GM12878 (cell line): ENCODE measurements at regions not wholly inside any gene's neighbourhood (a gene's known extent, or its start where the extent isn't known, plus 50 kb on each side); places are given as distances from the start of the nearest gene placed in this dataset.

ENCODE experiments used
- ATAC-seq: fragments of 200-7000 bp; cut with Tn5 transposase; 3 replicates; pipeline ENCODE4 v1.9.1; 2020; ENCODE audit warnings: mild to moderate bottlenecking, moderate library complexity
- BruUV-seq: library from RNA; stranded (reverse); fragments of 400-500 nt; replicated peaks from 2 replicates; lab custom pipeline; 2021; lab: Mats Ljungman, UMichigan
- CTCF ChIA-PET: fragments of 300-600 bp; sonication (Branson Sonifier 250); formaldehyde crosslinking; extraction: SDS; loops from one replicate; lab custom pipeline; 2021; ENCODE audit warnings: inconsistent platforms; lab: Yijun Ruan, JAX
- POLR2A ChIA-PET: fragments of 350-600 bp; formaldehyde crosslinking; extraction: SDS; loops from one replicate; lab custom pipeline; 2021; ENCODE audit warnings: inconsistent platforms; lab: Charles Lee
- RAD21 ChIA-PET: fragments of 300-600 bp; sonication (Branson Sonifier 250); formaldehyde crosslinking; loops from one replicate; lab custom pipeline; 2023; ENCODE audit warnings: antibody characterized with exemption; ENCODE audit not compliant: unreplicated experiment; lab: Charles Lee
- SMC1A ChIA-PET: fragments of 300-600 bp; sonication (Branson Sonifier 250); formaldehyde crosslinking; loops from one replicate; lab custom pipeline; 2023; ENCODE audit not compliant: unreplicated experiment, uncharacterized antibody; lab: Charles Lee
- DNase-seq: peaks from one replicate; pipeline ENCODE4 v3.0.0-alpha.2; 2011; ENCODE audit warnings: low read depth, low spot score
- FAIRE-seq: peaks from 3 replicates; lab custom pipeline; 2011; peaks lifted over from hg19 to GRCh38; lab: Jason Lieb, UNC
- H2AFZ ChIP-seq: 2 replicates; pipeline ENCODE4 v1.6.0; 2011; ENCODE audit warnings: low read depth, low read length, control low read depth; ENCODE audit not compliant: control insufficient read depth
- H3K27ac ChIP-seq: 2 replicates; pipeline ENCODE4 v1.5.1; 2011; ENCODE audit warnings: control low read depth; ENCODE audit not compliant: control insufficient read depth, insufficient read depth
- H3K27me3 ChIP-seq, 2 experiments: replicated peaks in 1 of 2; 2 replicates each; pipeline versions ENCODE4 v1.6.0 to v1.6.1; 2011; ENCODE audit warnings: low read length in 1 of 2; ENCODE audit not compliant: control insufficient read depth in 2 of 2, insufficient read depth in 2 of 2
- H3K36me3 ChIP-seq, 2 experiments: 2 replicates each; pipeline ENCODE4 v1.5.1; 2011; ENCODE audit warnings: low read length in 1 of 2; ENCODE audit not compliant: control insufficient read depth in 2 of 2, insufficient read depth in 2 of 2
- H3K4me1 ChIP-seq: 2 replicates; pipeline ENCODE4 v1.6.1; 2011; ENCODE audit warnings: mild to moderate bottlenecking, low read length, moderate library complexity, mixed read lengths; ENCODE audit not compliant: control insufficient read depth, insufficient read depth
- H3K4me2 ChIP-seq: 2 replicates; pipeline ENCODE4 v1.6.0; 2011; ENCODE audit warnings: control low read depth; ENCODE audit not compliant: control insufficient read depth, insufficient read depth
- H3K4me3 ChIP-seq: fragments of 200-600 bp; sonication (generic); 2 replicates; pipeline ENCODE4 v1.5.1; 2016
- H3K79me2 ChIP-seq: 2 replicates; pipeline ENCODE4 v1.6.0; 2011; ENCODE audit warnings: low read length; ENCODE audit not compliant: control insufficient read depth, insufficient read depth
- H3K9ac ChIP-seq: 2 replicates; pipeline ENCODE4 v1.8.0; 2011; ENCODE audit warnings: low read length, control low read depth, mixed read lengths; ENCODE audit not compliant: control insufficient read depth, insufficient read depth
- H3K9me3 ChIP-seq: replicated peaks from 3 replicates; pipeline ENCODE4 v1.5.1; 2011; ENCODE audit warnings: mild to moderate bottlenecking, low read length; ENCODE audit not compliant: control insufficient read depth, insufficient read depth
- H4K20me1 ChIP-seq: 2 replicates; pipeline ENCODE4 v1.6.0; 2011; ENCODE audit not compliant: control insufficient read depth, insufficient read depth
- CREB1 ChIP-seq: IDR thresholded peaks from 2 replicates; pipeline ENCODE4 v1.6.1; 2012; ENCODE audit warnings: low read depth, mild to moderate bottlenecking, inconsistent platforms
- FOS ChIP-seq: IDR thresholded peaks from 3 replicates; pipeline ENCODE4 v1.6.1; 2011; ENCODE audit warnings: borderline replicate concordance; ENCODE audit not compliant: insufficient read length; ENCODE audit errors: extremely low read depth
- FOXK2 ChIP-seq: fragments of 450-650 bp; IDR thresholded peaks from 2 replicates; pipeline ENCODE4 v1.6.1; 2017; ENCODE audit warnings: mild to moderate bottlenecking, moderate library complexity
- JUNB ChIP-seq: IDR thresholded peaks from 2 replicates; pipeline ENCODE4 v1.6.1; 2016; ENCODE audit warnings: antibody characterized with exemption, mild to moderate bottlenecking
- JUND ChIP-seq: IDR thresholded peaks from 2 replicates; pipeline ENCODE4 v1.6.1; 2012; ENCODE audit warnings: low read depth, mild to moderate bottlenecking, low read length, improper control_type of control experiment, moderate library complexity
- LARP7 ChIP-seq: fragments of 450-650 bp; IDR thresholded peaks from 2 replicates; pipeline ENCODE4 v1.6.1; 2017; ENCODE audit warnings: mild to moderate bottlenecking
- NRF1 ChIP-seq: conservative IDR thresholded peaks from 2 replicates; pipeline ENCODE4 v1.6.1; 2011; ENCODE audit warnings: mild to moderate bottlenecking, low read depth, low read length, improper control_type of control experiment
- PAX5 ChIP-seq: IDR thresholded peaks from 2 replicates; pipeline ENCODE4 v1.6.1; 2011; ENCODE audit warnings: low read depth, low read length, borderline replicate concordance
- POU2F2 ChIP-seq: IDR thresholded peaks from 3 replicates; pipeline ENCODE4 v1.6.1; 2011; ENCODE audit warnings: low read depth, mild to moderate bottlenecking, low read length, borderline replicate concordance
- SUZ12 ChIP-seq: fragments of 200-600 bp; sonication (generic); IDR thresholded peaks from one replicate; pipeline ENCODE4 v1.6.1; 2018; ENCODE audit warnings: antibody characterized with exemption, mild to moderate bottlenecking; ENCODE audit not compliant: unreplicated experiment
- TARDBP ChIP-seq: IDR thresholded peaks from 2 replicates; pipeline ENCODE4 v1.6.1; 2016; ENCODE audit warnings: borderline replicate concordance
- TBL1XR1 ChIP-seq: IDR thresholded peaks from 2 replicates; pipeline ENCODE4 v1.6.1; 2012; ENCODE audit warnings: low read depth, low read length, improper control_type of control experiment
- WRNIP1 ChIP-seq: IDR thresholded peaks from 2 replicates; pipeline ENCODE4 v1.6.1; 2011; ENCODE audit warnings: low read depth, low read length, improper control_type of control experiment, borderline replicate concordance
- WGBS: methylation state at CpG from one replicate; pipeline ENCODE4 v1.1.6; 2016; ENCODE audit warnings: low lambda C conversion rate; ENCODE audit not compliant: insufficient replicate concordance, insufficient coverage; ENCODE audit errors: missing lambda C conversion rate; 5-methylcytosine and 5-hydroxymethylcytosine counted together
- in situ Hi-C: fragments of 300-500 bp; cut with MboI; formaldehyde crosslinking; loops from 9 replicates; pipeline ENCODE4 v1.14.3; 2018; ENCODE audit warnings: mixed read lengths
- intact Hi-C: fragments of 100-400 bp; cut with micrococcal nuclease; formaldehyde crosslinking; loops from one replicate; pipeline ENCODE4 v1.14.2; 2022; ENCODE audit not compliant: unreplicated experiment
- TF ChIP-seq, protein P1 (sequence below): IDR thresholded peaks from 2 replicates; pipeline ENCODE4 v1.6.1; 2012; ENCODE audit warnings: improper control_type of control experiment, low read depth, low read length; ENCODE audit not compliant: insufficient replicate concordance

DNA sequence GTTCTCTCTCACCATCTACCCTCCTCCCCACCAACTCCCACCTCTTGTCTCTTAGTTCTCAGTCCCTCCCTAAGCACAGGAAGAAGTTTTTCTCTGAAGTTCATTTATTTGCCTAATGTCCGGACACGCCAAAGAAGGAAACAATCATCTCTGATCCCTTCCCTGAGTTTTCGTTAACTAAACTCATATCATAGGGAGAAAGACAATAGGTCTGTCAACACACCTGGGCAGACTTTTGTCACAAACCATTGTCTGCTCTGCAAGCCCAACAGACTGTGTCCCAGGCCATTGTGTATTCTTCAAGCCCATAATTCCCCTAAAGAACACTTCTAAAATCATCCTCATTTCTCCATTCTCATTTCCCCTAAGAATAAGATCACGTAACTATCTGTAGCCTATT is 691.0 kb upstream of the MBL2 start:
- no peaks in the 10 kb centered on the region for H4K20me1 ChIP-seq
- FAIRE-seq, result no peak
- POLR2A ChIA-PET, result no interaction called here
- in situ Hi-C loops (no loop called here), intact Hi-C loops (no loop called here)
- no peak overlapping the region for H2AFZ ChIP-seq
- no peak for DNase-seq
- no peaks in the 10 kb centered on the region for H3K27me3 ChIP-seq
- SMC1A ChIA-PET, result no interaction called here
- no peak overlapping the region for H3K4me3 ChIP-seq
- H3K4me1 ChIP-seq, result no peaks in the 10 kb centered on the region
- RAD21 ChIA-PET, result no interaction called here
- no peak overlapping the region for H3K9ac ChIP-seq
- no peak for ATAC-seq
- CTCF ChIA-PET, result no interaction called here
- H3K79me2 ChIP-seq, result no peaks in the 10 kb centered on the region
- no peak overlapping the region for H3K27ac ChIP-seq
- 44% methylated on average over 4 of the region's 4 CpGs for WGBS
- no peaks in the 10 kb centered on the region for H3K36me3 ChIP-seq
- TF ChIP-seq TBL1XR1 (no peak), TARDBP (no peak), PAX5 (no peak), FOXK2 (no peak), POU2F2 (no peak), FOS (no peak), WRNIP1 (no peak), CREB1 (no peak), LARP7 (no peak), NRF1 (no peak), SUZ12 (no peak), JUNB (no peak), JUND (no peak)
- TF ChIP-seq, protein P1, sequence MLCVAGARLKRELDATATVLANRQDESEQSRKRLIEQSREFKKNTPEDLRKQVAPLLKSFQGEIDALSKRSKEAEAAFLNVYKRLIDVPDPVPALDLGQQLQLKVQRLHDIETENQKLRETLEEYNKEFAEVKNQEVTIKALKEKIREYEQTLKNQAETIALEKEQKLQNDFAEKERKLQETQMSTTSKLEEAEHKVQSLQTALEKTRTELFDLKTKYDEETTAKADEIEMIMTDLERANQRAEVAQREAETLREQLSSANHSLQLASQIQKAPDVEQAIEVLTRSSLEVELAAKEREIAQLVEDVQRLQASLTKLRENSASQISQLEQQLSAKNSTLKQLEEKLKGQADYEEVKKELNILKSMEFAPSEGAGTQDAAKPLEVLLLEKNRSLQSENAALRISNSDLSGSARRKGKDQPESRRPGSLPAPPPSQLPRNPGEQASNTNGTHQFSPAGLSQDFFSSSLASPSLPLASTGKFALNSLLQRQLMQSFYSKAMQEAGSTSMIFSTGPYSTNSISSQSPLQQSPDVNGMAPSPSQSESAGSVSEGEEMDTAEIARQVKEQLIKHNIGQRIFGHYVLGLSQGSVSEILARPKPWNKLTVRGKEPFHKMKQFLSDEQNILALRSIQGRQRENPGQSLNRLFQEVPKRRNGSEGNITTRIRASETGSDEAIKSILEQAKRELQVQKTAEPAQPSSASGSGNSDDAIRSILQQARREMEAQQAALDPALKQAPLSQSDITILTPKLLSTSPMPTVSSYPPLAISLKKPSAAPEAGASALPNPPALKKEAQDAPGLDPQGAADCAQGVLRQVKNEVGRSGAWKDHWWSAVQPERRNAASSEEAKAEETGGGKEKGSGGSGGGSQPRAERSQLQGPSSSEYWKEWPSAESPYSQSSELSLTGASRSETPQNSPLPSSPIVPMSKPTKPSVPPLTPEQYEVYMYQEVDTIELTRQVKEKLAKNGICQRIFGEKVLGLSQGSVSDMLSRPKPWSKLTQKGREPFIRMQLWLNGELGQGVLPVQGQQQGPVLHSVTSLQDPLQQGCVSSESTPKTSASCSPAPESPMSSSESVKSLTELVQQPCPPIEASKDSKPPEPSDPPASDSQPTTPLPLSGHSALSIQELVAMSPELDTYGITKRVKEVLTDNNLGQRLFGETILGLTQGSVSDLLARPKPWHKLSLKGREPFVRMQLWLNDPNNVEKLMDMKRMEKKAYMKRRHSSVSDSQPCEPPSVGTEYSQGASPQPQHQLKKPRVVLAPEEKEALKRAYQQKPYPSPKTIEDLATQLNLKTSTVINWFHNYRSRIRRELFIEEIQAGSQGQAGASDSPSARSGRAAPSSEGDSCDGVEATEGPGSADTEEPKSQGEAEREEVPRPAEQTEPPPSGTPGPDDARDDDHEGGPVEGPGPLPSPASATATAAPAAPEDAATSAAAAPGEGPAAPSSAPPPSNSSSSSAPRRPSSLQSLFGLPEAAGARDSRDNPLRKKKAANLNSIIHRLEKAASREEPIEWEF, result no peak
- BruUV-seq, result no TSS peak
- no peaks in the 10 kb centered on the region for H3K9me3 ChIP-seq
- no peak overlapping the region for H3K4me2 ChIP-seq
